GM10248 (cell line): ENCODE measurements at regions not wholly inside any gene's neighbourhood (a gene's known extent, or its start where the extent isn't known, plus 50 kb on each side); places are given as distances from the start of the nearest gene placed in this dataset.
A peak's percentile ranks its signal among the peaks of the same experiment; 100 is the strongest.

ENCODE experiments used
- CTCF ChIA-PET: fragments of 300-600 bp; sonication (Branson Sonifier 250); formaldehyde crosslinking; extraction: SDS; loops from one replicate; lab custom pipeline; 2021; ENCODE audit warnings: antibody characterized with exemption; lab: Yijun Ruan, JAX
- POLR2A ChIA-PET: fragments of 350-650 bp; sonication (Branson Sonifier 250); formaldehyde crosslinking; extraction: SDS; loops from one replicate; lab custom pipeline; 2020; ENCODE audit warnings: antibody characterized with exemption; lab: Yijun Ruan, JAX
- DNase-seq: peaks from one replicate; pipeline ENCODE4 v3.0.0; 2012; ENCODE audit errors: extremely low spot score
- TF ChIP-seq, protein P1 (sequence below): IDR thresholded peaks from 2 replicates; pipeline ENCODE4 v1.5.1; 2012; ENCODE audit warnings: mild to moderate bottlenecking, low read depth; ENCODE audit errors: extremely low read depth, missing control alignments, control extremely low read depth

- CTCF ChIA-PET, result no interaction called here
- POLR2A ChIA-PET, result no interaction called here
- no peak for DNase-seq
- TF ChIP-seq, protein P1, sequence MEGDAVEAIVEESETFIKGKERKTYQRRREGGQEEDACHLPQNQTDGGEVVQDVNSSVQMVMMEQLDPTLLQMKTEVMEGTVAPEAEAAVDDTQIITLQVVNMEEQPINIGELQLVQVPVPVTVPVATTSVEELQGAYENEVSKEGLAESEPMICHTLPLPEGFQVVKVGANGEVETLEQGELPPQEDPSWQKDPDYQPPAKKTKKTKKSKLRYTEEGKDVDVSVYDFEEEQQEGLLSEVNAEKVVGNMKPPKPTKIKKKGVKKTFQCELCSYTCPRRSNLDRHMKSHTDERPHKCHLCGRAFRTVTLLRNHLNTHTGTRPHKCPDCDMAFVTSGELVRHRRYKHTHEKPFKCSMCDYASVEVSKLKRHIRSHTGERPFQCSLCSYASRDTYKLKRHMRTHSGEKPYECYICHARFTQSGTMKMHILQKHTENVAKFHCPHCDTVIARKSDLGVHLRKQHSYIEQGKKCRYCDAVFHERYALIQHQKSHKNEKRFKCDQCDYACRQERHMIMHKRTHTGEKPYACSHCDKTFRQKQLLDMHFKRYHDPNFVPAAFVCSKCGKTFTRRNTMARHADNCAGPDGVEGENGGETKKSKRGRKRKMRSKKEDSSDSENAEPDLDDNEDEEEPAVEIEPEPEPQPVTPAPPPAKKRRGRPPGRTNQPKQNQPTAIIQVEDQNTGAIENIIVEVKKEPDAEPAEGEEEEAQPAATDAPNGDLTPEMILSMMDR, result no peak
Measured at GRCh38 chr6:14852375-14852774, 393.5 kb upstream of the JARID2 start.

DNA sequence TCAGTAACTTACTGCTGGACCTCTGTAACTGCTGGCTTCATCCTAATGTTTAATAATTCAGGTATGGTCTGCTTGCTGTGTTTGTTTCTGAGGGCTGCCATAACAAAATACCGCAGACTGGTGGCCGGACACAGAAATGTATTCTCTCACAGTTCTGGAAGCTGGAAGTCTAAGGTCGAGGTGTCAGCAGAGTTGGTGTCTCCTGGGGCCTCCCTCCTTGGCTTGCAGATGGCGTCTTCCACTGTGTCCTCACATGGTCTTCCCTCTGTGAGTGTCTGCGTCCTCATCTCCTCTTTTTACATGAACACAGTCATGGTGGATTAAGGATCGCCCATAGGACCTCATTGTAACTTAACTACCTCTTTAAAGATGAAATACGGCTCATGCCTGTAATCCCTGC is 389.7 kb upstream of the JARID2 start:
- TF ChIP-seq, protein P1, result no peak
- CTCF ChIA-PET, result no interaction called here
- POLR2A ChIA-PET, result no interaction called here
- DNase-seq, result no peak

- DNase-seq, result no peak
- POLR2A ChIA-PET, result no interaction called here
- TF ChIP-seq, protein P1, result no peak
- CTCF ChIA-PET, result interaction anchor here (1.4 kb wide), 1 partner anchor 29 kb away, joined by 3 read pairs; no protein-coding TSS in a partner anchor
Measured at GRCh38 chr6:14857001-14857400, 388.9 kb upstream of the JARID2 start.

GRCh38 chr6:14857501-14857900 is 388.4 kb upstream of the JARID2 start:
- CTCF ChIA-PET, result interaction anchor here (1.4 kb wide), 1 partner anchor 28 kb away, joined by 3 read pairs; no protein-coding TSS in a partner anchor
- TF ChIP-seq, protein P1, result no peak
- peak; percentile 44 for DNase-seq
- POLR2A ChIA-PET, result no interaction called here

DNA sequence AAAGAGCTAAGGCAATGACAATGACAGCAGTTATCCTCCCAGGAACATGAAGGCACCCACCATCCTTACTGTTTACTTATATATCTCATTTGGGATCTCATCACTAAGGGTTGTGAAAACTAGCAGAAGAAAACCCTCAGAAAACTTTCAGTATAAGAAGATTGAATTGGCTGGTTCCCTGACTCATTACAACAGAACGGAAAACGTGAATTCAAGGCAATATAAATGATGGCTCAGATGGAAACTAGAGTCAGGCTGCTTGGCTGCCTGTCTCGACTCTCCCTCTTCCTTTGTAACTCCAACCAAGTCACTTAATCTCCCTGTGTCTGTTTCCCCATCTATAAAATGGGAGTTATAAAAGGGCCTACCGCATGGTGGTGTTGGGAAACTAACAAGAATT is 387.1 kb upstream of the JARID2 start:
- DNase-seq, result no peak
- TF ChIP-seq, protein P1, result no peak
- ChIA-PET POLR2A (no interaction called here), CTCF (no interaction called here)

GRCh38 chr6:14860774-14861173 is 385.1 kb upstream of the JARID2 start:
- POLR2A ChIA-PET, result interaction anchor here (0.6 kb wide), 1 partner anchor 157 kb away, joined by 4 read pairs; no protein-coding TSS in a partner anchor

More at GRCh38 chr6:14860774-14861173, 385.1 kb upstream of the JARID2 start:
- TF ChIP-seq, protein P1, result no peak
- no peak for DNase-seq
- CTCF ChIA-PET, result interaction anchor here (1.1 to 1.2 kb wide), 2 partner anchors 10 to 12 kb away, joined by 3 read pairs; no protein-coding TSS in a partner anchor
